ENCODE measurements at regions not wholly inside any gene's neighbourhood (a gene's known extent, or its start where the extent isn't known, plus 50 kb on each side); places are given as distances from the start of the nearest gene placed in this dataset.

DNA sequence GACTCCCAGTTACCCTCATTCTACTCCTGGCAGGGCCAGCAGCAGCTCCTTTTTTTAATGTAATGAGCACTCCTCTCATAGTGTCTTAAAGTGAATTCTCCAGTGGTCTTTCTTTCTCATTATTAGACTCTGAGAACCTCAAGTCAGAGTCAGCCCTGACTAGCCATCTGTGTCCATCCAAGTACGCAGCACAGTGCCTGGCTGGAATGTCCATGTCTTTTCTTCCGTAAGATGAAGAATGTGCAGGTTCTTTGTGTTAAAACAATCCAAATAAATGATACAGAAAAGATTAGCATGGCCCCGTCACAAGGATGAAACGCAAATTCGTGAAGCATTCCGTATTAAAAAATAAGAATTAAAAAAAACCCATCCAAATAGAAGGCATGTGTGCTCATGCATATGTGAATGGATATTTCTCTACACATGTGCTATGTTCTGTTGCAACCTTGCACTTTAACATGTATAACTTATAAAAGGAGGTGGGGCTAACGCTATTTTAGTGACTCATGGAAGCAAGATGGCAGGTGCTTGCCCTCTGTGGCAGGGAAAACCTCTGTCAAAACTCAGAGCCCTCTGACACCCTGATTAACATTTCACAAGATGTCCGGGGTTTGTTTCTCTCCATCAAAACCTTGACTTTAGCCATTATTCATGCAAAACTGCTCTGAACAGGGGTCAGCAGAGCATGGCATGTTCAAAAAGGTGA, 170.7 kb upstream of the TOPAZ1 start:
- TF ChIP-seq EZH2 (IDR thresholded peaks at IDR 0.05; ENCODE audit: insufficient read depth, poor library complexity, severe bottlenecking) (no peak), EZH2phosphoT487 (IDR thresholded peaks at IDR 0.05; ENCODE audit: insufficient read depth, low read depth) (no peak)

Data from GM23248 (cell line).